Bronchial epithelial cell (primary cell): ENCODE measurements at regions not wholly inside any gene's neighbourhood (a gene's known extent, or its start where the extent isn't known, plus 50 kb on each side); places are given as distances from the start of the nearest gene placed in this dataset.

Experiments
- DNase-seq: peaks from one replicate; pipeline ENCODE4 v3.0.0-alpha.2; 2010; ENCODE audit warnings: low read depth
- FAIRE-seq: peaks from 2 replicates; lab custom pipeline; 2011; peaks lifted over from hg19 to GRCh38; lab: Jason Lieb, UNC
- H3K27me3 ChIP-seq: 2 replicates; pipeline ENCODE4 v1.5.1; 2011; ENCODE audit warnings: low read length; ENCODE audit not compliant: control insufficient read depth, insufficient read depth
- H3K36me3 ChIP-seq: 2 replicates; pipeline ENCODE4 v1.5.1; 2011; ENCODE audit warnings: low read length; ENCODE audit not compliant: control insufficient read depth, insufficient read depth
- H3K4me3 ChIP-seq: 2 replicates; pipeline ENCODE4 v1.5.1; 2011; ENCODE audit warnings: mild to moderate bottlenecking, low read depth, low read length, control low read depth
- CTCF ChIP-seq: IDR thresholded peaks from 2 replicates; pipeline ENCODE4 v1.5.1; 2011; ENCODE audit warnings: mild to moderate bottlenecking, moderate library complexity, low read length, control low read depth, inconsistent platforms; ENCODE audit not compliant: insufficient read depth, severe bottlenecking

GRCh38 chr2:195395362-195395761 is 261.7 kb upstream of the SLC39A10 start:
- FAIRE-seq (no peak), DNase-seq (no peak)
- no peaks in the 10 kb centered on the region for H3K36me3 ChIP-seq
- no peak overlapping the region for H3K4me3 ChIP-seq
- no peaks in the 10 kb centered on the region for H3K27me3 ChIP-seq
- no peak for TF ChIP-seq CTCF

GRCh38 chr2:195392446-195393336 is 264.3 kb upstream of the SLC39A10 start:
- Histone ChIP-seq H3K27me3 (no peaks in the 10 kb centered on the region), H3K36me3 (no peaks in the 10 kb centered on the region), H3K4me3 (no peak overlapping the region)
- no peak for FAIRE-seq
- no peak for TF ChIP-seq CTCF
- DNase-seq: no peak

- Histone ChIP-seq H3K27me3 (no peaks in the 10 kb centered on the region), H3K36me3 (no peaks in the 10 kb centered on the region), H3K4me3 (no peak overlapping the region)
- DNase-seq: no peak
- FAIRE-seq: no peak
- no peak for TF ChIP-seq CTCF
Observed at GRCh38 chr2:195390686-195391321, 266.2 kb upstream of the SLC39A10 start.

GRCh38 chr2:195388028-195388427 is 269.0 kb upstream of the SLC39A10 start:
- H3K27me3 ChIP-seq: no peaks in the 10 kb centered on the region
- no peaks in the 10 kb centered on the region for H3K36me3 ChIP-seq
- no peak for DNase-seq
- no peak overlapping the region for H3K4me3 ChIP-seq
- no peak for FAIRE-seq
- TF ChIP-seq CTCF: no peak

DNA sequence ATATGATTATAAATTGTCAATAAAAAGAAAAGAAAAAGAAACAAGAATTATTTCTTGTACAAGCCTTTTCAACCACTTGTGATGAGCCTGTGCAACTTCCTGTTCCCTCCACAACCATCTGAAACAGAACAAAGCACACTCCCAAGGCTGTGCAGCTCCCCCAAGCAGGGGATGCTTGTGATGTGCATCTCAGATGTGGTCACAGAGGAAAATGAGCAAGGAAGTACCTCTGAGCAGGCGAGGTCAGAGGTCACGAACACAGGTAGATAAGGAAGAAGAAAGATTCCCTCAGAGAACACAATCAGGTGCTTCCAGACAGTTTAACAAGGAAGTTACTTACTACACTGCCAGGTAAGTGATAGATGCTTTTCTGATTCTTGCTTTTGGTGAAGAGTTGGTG is 274.8 kb upstream of the SLC39A10 start:
- Histone ChIP-seq H3K27me3 (no peaks in the 10 kb centered on the region), H3K36me3 (no peaks in the 10 kb centered on the region), H3K4me3 (no peak overlapping the region)
- DNase-seq (no peak), FAIRE-seq (no peak)
- no peak for TF ChIP-seq CTCF
